ENCODE measurements at regions not wholly inside any gene's neighbourhood (a gene's known extent, or its start where the extent isn't known, plus 50 kb on each side); places are given as distances from the start of the nearest gene placed in this dataset.
"Not testable (repeated sequence)": the region's sequence is repeated elsewhere in the genome, so short reads cannot be mapped to it uniquely, and the experiment has no call there.

DNA sequence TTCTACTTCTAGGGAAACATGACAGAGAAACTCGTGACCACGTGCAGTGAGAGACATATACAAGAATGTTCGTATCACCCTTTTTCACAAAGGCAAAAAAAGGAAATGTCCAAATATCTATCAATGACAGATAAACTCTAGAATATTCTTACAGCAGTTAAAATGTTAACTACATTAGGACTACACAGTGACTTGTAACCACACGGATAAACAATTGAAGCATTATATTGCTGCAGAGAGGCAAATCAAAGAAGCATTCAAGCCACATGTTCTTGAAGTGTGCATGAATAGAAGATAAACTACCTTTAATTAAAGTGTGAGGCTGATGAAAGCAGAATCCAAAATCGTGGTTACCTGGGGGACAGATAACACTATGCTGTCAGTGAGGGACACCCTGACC is 935.3 kb upstream of the KLHL29 start:
- TF ChIP-seq, protein P1, sequence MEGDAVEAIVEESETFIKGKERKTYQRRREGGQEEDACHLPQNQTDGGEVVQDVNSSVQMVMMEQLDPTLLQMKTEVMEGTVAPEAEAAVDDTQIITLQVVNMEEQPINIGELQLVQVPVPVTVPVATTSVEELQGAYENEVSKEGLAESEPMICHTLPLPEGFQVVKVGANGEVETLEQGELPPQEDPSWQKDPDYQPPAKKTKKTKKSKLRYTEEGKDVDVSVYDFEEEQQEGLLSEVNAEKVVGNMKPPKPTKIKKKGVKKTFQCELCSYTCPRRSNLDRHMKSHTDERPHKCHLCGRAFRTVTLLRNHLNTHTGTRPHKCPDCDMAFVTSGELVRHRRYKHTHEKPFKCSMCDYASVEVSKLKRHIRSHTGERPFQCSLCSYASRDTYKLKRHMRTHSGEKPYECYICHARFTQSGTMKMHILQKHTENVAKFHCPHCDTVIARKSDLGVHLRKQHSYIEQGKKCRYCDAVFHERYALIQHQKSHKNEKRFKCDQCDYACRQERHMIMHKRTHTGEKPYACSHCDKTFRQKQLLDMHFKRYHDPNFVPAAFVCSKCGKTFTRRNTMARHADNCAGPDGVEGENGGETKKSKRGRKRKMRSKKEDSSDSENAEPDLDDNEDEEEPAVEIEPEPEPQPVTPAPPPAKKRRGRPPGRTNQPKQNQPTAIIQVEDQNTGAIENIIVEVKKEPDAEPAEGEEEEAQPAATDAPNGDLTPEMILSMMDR (IDR thresholded peaks at IDR 0.05; ENCODE audit: insufficient read depth, low read length, poor library complexity, severe bottlenecking): no peak
- DNase-seq (ENCODE audit: extremely low read depth, insufficient read length): no peak

DNA sequence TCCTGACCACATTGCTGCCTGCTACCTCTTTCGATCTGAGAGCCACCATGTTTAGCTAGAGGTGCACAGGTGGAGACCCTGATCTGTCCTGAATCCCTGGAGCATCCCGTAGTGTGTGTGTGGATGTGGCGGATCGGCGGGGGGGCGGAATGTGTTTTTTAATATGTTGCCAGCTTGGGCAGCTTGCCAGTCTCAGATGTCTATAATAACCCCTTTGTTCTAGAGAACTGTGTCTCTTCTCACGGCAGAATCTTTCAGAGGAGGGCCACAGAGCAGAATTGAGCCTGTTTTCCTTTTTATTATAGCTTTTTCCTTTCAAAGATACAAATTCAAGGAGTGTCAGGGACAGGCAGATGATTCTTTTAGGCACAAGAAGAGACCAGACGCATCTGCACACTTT is 934.1 kb upstream of the KLHL29 start:
- no peaks in the 10 kb centered on the region for H3K27me3 ChIP-seq (replicated peaks; ENCODE audit: control insufficient read depth, insufficient read depth, low read length)
- H3K36me3 ChIP-seq (ENCODE audit: control insufficient read depth, insufficient read depth, low read length): no peaks in the 10 kb centered on the region
- H3K4me3 ChIP-seq (replicated peaks; ENCODE audit: low read depth, low read length): no peak overlapping the region
- DNase-seq (ENCODE audit: extremely low read depth, insufficient read length): no peak
- TF ChIP-seq, protein P1 (IDR thresholded peaks at IDR 0.05; ENCODE audit: insufficient read depth, low read length, poor library complexity, severe bottlenecking): no peak

More for the DNA sequence above, 935.3 kb upstream of the KLHL29 start:
- Histone ChIP-seq H3K27me3 (replicated peaks; ENCODE audit: control insufficient read depth, insufficient read depth, low read length) (no peaks in the 10 kb centered on the region), H3K4me3 (replicated peaks; ENCODE audit: low read depth, low read length) (no peak overlapping the region), H3K36me3 (ENCODE audit: control insufficient read depth, insufficient read depth, low read length) (no peaks in the 10 kb centered on the region)

DNA sequence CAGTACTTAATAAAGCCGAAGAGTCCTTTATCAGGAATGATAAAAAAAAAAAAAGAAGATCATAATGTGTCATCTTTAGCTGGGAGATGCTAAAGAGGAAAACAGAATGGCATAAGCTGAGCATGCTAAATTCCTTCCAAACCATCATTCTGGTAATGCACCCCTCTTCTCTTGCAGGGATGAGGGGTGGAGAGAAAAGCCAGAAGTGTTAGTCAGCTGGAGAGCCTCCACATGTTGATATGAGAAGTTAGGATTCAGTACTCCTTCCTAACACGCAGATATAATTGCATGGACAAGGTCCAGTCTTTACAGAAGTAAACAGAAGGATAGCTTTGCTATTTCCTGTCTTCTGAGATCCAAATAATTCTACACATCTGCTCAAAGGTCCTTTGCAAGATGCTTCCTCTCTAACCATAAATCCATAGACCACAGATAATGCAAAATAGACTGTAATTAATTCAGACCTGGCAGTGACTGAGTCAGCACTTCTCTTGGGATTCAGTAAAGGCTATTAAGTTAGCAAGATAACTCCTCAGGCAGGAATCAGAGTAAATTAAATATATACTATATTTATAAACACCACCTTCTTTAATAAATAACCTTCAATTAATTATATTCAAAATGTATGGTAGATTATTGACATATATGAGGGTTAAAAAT is 930.0 kb upstream of the KLHL29 start:
- Histone ChIP-seq H3K4me3 (replicated peaks; ENCODE audit: low read depth, low read length) (no peak overlapping the region), H3K27me3 (replicated peaks; ENCODE audit: control insufficient read depth, insufficient read depth, low read length) (no peaks in the 10 kb centered on the region), H3K36me3 (ENCODE audit: control insufficient read depth, insufficient read depth, low read length) (no peaks in the 10 kb centered on the region)
- DNase-seq (ENCODE audit: extremely low read depth, insufficient read length): no peak
- TF ChIP-seq, protein P1 (IDR thresholded peaks at IDR 0.05; ENCODE audit: insufficient read depth, low read length, poor library complexity, severe bottlenecking): no peak

DNA sequence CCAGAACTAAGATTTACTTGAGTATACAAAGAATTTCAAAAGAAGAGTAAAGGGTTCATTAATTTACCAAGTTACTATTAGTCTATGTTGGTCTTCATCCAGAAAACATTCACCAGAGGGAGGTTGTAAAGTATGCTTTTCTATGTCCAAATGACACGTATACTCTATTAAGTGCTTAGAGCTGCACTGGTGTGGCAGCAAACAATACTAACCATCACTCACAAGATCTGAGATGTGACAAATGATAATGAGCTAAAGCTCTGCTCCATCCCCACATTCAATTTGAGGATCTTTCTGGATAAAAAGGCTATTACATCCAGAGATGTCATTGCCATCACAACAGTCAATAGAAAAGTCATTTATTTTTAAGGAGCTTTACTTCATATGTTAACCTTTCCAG is 926.5 kb upstream of the KLHL29 start:
- no peak for DNase-seq (ENCODE audit: extremely low read depth, insufficient read length)
- no peaks in the 10 kb centered on the region for H3K36me3 ChIP-seq (ENCODE audit: control insufficient read depth, insufficient read depth, low read length)
- TF ChIP-seq, protein P1 (IDR thresholded peaks at IDR 0.05; ENCODE audit: insufficient read depth, low read length, poor library complexity, severe bottlenecking): no peak
- H3K4me3 ChIP-seq (replicated peaks; ENCODE audit: low read depth, low read length): no peak overlapping the region
- no peaks in the 10 kb centered on the region for H3K27me3 ChIP-seq (replicated peaks; ENCODE audit: control insufficient read depth, insufficient read depth, low read length)

DNA sequence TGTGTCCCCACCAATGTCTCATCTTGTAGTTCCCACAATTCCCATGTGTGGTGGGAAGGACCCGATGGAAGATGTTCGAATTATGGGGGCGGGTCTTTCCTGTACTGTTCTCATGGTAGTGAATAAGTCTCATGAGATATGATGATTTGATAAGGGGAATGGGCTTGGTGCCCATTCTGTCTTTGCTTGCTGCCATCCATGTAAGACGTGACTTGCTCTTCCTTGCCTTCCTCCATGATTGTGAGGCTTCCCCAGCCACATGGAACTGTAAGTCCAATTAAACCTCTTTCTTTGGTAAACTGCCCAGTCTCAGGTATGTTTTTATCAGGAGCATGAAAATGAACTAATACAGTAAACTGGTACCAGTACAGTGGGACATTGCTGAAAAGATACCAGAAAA is 909.9 kb upstream of the KLHL29 start:
- not testable (repeated sequence) for DNase-seq (ENCODE audit: extremely low read depth, insufficient read length); H3K36me3 ChIP-seq (ENCODE audit: control insufficient read depth, insufficient read depth, low read length); H3K4me3 ChIP-seq (replicated peaks; ENCODE audit: low read depth, low read length)

DNA sequence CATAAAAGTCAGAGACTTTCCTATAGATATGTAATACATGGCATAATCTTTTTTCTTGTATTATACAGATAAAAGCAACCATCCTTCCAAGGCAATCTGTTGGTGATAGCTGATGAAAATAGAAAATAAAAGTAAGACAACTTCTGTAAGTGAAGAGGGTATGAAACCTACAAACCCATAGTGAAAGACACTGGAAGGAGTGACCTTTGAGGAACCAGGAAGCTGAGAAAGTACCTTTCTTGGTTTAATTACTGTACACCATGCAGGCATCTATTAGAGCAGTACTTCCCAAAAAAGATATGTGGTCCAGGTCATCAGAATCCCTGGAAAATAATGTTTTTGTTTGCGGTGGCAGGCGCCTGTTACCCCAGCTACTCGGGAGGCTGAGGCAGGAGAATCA is 906.6 kb upstream of the KLHL29 start:
- H3K4me3 ChIP-seq (replicated peaks; ENCODE audit: low read depth, low read length): no peak overlapping the region
- TF ChIP-seq, protein P1 (IDR thresholded peaks at IDR 0.05; ENCODE audit: insufficient read depth, low read length, poor library complexity, severe bottlenecking): no peak
- H3K27me3 ChIP-seq (replicated peaks; ENCODE audit: control insufficient read depth, insufficient read depth, low read length): no peaks in the 10 kb centered on the region
- H3K36me3 ChIP-seq (ENCODE audit: control insufficient read depth, insufficient read depth, low read length): no peaks in the 10 kb centered on the region
- DNase-seq (ENCODE audit: extremely low read depth, insufficient read length): no peak

More for the DNA sequence above, 909.9 kb upstream of the KLHL29 start:
- not testable (repeated sequence) for H3K27me3 ChIP-seq (replicated peaks; ENCODE audit: control insufficient read depth, insufficient read depth, low read length)
